ENCODE measurements at regions not wholly inside any gene's neighbourhood (a gene's known extent, or its start where the extent isn't known, plus 50 kb on each side); places are given as distances from the start of the nearest gene placed in this dataset.
A peak's percentile ranks its signal among the peaks of the same experiment; 100 is the strongest.

DNA sequence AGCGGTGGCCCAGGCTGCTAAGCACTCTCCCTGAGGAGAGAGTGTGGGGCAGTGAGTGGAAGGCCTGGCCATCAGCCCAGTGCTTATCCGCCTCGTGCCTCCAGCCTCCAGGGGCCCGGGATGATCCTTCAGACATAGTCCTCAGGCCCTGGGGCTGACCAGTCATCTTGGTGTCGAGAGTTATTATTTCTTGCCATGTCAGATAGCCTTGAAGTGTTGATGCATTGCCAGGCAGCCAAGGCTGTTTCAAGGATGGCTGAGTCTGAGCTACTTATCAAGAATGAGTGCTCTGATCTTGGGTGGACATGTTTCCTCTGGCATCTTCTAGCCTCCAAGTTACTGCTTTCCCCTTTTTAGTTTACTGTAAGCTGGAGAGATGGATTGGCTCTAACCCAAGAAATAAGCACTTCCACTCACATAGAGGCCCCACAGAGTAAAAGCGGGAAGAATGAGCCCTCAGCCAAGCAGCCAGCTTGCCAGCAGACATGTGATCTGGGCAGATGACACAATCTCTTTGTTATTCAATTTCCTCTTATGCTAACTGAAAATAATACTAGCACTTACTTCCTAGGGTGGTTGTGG, 136.5 kb upstream of the NAMPT start:
- H3K4me1 ChIP-seq, result peaks cover 49% of the 10 kb centered on the region
- TF ChIP-seq POLR2AphosphoS5 (IDR thresholded peaks at IDR 0.05; ENCODE audit: insufficient read depth in 1 of 2, low read depth in 1 of 2), result peak; percentile 62 to 89
- TF ChIP-seq, protein P1, sequence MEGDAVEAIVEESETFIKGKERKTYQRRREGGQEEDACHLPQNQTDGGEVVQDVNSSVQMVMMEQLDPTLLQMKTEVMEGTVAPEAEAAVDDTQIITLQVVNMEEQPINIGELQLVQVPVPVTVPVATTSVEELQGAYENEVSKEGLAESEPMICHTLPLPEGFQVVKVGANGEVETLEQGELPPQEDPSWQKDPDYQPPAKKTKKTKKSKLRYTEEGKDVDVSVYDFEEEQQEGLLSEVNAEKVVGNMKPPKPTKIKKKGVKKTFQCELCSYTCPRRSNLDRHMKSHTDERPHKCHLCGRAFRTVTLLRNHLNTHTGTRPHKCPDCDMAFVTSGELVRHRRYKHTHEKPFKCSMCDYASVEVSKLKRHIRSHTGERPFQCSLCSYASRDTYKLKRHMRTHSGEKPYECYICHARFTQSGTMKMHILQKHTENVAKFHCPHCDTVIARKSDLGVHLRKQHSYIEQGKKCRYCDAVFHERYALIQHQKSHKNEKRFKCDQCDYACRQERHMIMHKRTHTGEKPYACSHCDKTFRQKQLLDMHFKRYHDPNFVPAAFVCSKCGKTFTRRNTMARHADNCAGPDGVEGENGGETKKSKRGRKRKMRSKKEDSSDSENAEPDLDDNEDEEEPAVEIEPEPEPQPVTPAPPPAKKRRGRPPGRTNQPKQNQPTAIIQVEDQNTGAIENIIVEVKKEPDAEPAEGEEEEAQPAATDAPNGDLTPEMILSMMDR (IDR thresholded peaks at IDR 0.05), result no peak
- TF ChIP-seq POLR2A (IDR thresholded peaks at IDR 0.05), result no peak
- no peaks in the 10 kb centered on the region for H3K36me3 ChIP-seq
- intact Hi-C loops (cut with DNase I), result loop anchor here (2.0 to 10.0 kb wide), 2 partner anchors 76 to 136 kb away; partner anchors contain the start of gene NAMPT
- H3K4me3 ChIP-seq, result no peak overlapping the region
- H3K9me3 ChIP-seq, result no peaks in the 10 kb centered on the region
- H3K27ac ChIP-seq, result peak overlapping the region; percentile 70
- no peak for DNase-seq (ENCODE audit: extremely low spot score in 2 of 2)
- H3K27me3 ChIP-seq, result no peaks in the 10 kb centered on the region

DNA sequence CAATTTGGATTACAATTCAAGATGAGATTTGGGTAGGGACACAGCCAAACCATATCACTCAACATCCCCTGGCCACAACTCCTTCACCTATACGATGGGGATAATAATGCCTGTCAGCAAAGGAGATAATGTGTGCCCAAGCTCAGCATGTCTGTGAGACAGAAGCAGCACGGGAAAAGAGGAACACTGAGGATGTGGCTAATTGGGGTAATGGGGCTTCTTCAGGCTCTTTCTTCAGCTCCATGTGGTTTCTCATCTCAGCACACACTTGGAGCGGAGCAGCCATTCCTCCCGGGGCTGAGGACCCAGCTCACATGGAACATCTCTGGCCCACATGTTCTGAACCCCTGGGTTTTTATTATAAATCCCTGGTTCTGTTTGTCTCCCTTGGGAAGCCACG, 136.0 kb upstream of the NAMPT start:
- H3K4me3 ChIP-seq, result no peak overlapping the region
- DNase-seq (ENCODE audit: extremely low spot score in 2 of 2), result no peak
- peaks cover 47% of the 10 kb centered on the region for H3K4me1 ChIP-seq
- peak overlapping the region; percentile 70 for H3K27ac ChIP-seq
- peaks cover 2% of the 10 kb centered on the region for H3K9me3 ChIP-seq
- intact Hi-C loops (cut with DNase I), result loop anchor here (2.0 to 10.0 kb wide), 2 partner anchors 76 to 136 kb away; partner anchors contain the start of gene NAMPT
- H3K27me3 ChIP-seq, result no peaks in the 10 kb centered on the region
- H3K36me3 ChIP-seq, result no peaks in the 10 kb centered on the region
- TF ChIP-seq, protein P1 (IDR thresholded peaks at IDR 0.05), result no peak

DNA sequence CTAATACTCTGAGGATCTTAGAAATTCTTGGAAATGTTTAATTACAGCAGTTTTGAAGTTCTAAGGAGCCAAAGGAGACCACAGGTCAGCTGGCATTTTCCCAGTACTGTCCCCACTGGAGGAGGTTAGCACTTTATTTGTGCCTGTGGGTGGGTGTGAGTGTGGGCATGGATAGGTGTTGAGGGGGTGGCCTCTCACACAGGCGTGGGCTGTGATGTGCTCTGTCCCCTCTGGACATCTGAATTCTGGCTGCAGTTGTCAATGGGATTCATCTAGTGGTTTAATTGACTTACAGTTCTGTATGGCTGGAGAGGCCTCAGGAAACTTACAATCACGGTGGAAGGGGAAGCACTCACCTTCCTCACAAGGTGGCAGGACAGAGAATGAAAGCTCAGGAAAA, 135.4 kb upstream of the NAMPT start:
- no peak for TF ChIP-seq POLR2AphosphoS5 (IDR thresholded peaks at IDR 0.05; ENCODE audit: insufficient read depth in 1 of 2, low read depth in 1 of 2)
- TF ChIP-seq POLR2A (IDR thresholded peaks at IDR 0.05), result no peak
- TF ChIP-seq, protein P1 (IDR thresholded peaks at IDR 0.05), result no peak
- no peak overlapping the region for H3K4me3 ChIP-seq
- H3K4me1 ChIP-seq, result peaks cover 42% of the 10 kb centered on the region
- intact Hi-C loops (cut with DNase I), result loop anchor here (2.0 to 10.0 kb wide), 2 partner anchors 75 to 135 kb away; partner anchors contain the start of gene NAMPT
- H3K27me3 ChIP-seq, result no peaks in the 10 kb centered on the region
- DNase-seq (ENCODE audit: extremely low spot score in 2 of 2), result no peak
- peaks cover 4% of the 10 kb centered on the region for H3K9me3 ChIP-seq
- H3K36me3 ChIP-seq, result no peaks in the 10 kb centered on the region
- H3K27ac ChIP-seq, result peak overlapping the region; percentile 70

DNA sequence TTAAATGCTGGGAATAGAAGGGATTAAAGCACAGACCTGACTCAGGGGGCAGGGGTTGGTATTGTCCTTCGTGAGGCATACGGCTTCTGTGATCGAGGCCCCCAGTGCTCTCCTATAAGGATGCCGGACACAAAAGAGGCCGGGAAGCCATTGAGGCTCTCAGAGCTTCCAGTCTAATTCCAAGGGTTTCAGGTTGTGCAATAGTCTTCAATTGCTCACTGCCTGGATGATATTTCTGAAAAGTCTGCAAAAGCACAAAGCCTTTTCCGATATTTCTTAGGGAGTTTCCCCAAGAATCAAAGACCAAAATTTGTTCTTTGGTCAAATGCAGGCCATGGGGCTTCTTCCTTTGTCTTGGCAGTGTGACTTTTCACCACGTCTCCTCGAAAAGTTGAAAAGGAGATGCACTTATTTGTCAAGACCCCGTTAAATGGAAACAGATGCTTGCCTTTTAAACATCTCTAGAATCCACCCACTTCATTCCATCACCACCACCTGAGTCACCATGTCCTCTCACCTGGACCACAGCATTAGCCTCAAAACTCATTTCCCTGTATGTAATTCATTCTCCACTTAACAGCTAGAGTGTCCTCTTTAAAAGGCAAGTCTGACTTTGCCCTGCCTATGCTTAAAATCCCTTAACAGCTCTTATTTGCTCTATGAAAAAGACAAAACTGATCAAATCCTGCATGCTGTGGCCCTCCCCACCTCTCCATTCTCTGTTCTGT, 134.8 kb upstream of the NAMPT start:
- no peak for DNase-seq (ENCODE audit: extremely low spot score in 2 of 2)
- Histone ChIP-seq H3K27ac (no peak overlapping the region), H3K27me3 (no peaks in the 10 kb centered on the region), H3K4me1 (peaks cover 36% of the 10 kb centered on the region), H3K4me3 (no peak overlapping the region), H3K9me3 (peaks cover 4% of the 10 kb centered on the region), H3K36me3 (no peaks in the 10 kb centered on the region)
- TF ChIP-seq, protein P1 (IDR thresholded peaks at IDR 0.05), result no peak
- no peak for TF ChIP-seq POLR2AphosphoS5 (IDR thresholded peaks at IDR 0.05; ENCODE audit: insufficient read depth in 1 of 2, low read depth in 1 of 2)
- TF ChIP-seq POLR2A (IDR thresholded peaks at IDR 0.05), result no peak
- intact Hi-C loops (cut with DNase I), result loop anchor here (2.0 to 10.0 kb wide), 2 partner anchors 75 to 135 kb away; partner anchors contain the start of gene NAMPT

DNA sequence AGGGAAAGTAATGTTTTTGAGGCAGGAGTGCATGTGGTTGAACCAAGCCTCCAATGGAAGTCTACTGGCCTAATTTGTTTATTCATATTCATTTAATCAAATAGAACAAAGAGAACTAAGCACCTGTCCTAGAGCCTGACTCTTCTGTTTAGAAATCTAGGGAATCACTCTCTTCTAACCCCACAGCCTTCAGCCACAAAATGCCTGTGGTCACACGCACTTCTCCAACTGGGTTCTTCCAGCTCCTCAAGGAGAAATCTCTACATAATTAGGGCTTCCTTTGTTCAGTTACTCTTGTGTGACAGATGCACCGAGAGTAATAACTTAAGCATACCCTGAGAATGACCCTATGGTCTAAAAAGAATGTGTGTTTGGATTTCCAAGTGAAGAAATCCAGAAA, 133.7 kb upstream of the NAMPT start:
- intact Hi-C loops (cut with DNase I), result no loop called here
- no peak overlapping the region for H3K27ac ChIP-seq
- DNase-seq (ENCODE audit: extremely low spot score in 2 of 2), result no peak
- H3K9me3 ChIP-seq, result peaks cover 4% of the 10 kb centered on the region
- H3K4me3 ChIP-seq, result no peak overlapping the region
- H3K27me3 ChIP-seq, result no peaks in the 10 kb centered on the region
- no peak for TF ChIP-seq POLR2AphosphoS5 (IDR thresholded peaks at IDR 0.05; ENCODE audit: insufficient read depth in 1 of 2, low read depth in 1 of 2)
- no peak for TF ChIP-seq POLR2A (IDR thresholded peaks at IDR 0.05)
- TF ChIP-seq, protein P1 (IDR thresholded peaks at IDR 0.05), result no peak
- H3K36me3 ChIP-seq, result no peaks in the 10 kb centered on the region
- peaks cover 28% of the 10 kb centered on the region for H3K4me1 ChIP-seq
